Mucosa of gallbladder (tissue), 1 donor: ENCODE measurements at regions not wholly inside any gene's neighbourhood (a gene's known extent, or its start where the extent isn't known, plus 50 kb on each side); places are given as distances from the start of the nearest gene placed in this dataset.

Source experiments
- DNase-seq: peaks from one replicate; pipeline ENCODE4 v3.0.0-alpha.2; 2020; ENCODE audit warnings: low spot score
- donor health status: DM: no; HTN: no; CAD: no.

DNA sequence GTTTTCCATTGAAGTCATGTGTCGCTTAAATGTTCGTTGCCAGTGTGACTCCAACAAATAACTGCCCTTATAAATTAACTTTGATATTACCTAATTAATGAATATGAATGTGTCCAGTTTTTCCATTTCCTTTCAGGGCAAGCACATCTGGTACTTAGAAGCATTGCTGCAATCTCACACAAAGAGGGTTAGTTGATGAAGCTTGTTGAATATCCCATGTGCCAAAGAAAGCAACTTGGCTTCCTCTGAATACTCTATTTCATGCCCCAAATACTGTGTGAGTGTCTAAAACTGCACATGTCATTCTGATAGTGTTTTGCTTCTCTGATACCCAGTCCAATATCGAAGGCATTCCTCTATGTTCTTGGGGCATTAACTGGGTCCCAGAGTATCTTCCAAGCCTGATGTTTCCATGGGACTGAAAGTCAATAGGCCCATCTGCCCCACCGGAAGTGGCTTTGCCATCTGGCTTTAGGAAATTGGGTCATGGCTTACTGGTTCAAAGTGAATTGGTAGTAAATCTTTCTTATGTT is 75.8 kb upstream of the CNTN1 start:
- DNase-seq, result no peak

DNA sequence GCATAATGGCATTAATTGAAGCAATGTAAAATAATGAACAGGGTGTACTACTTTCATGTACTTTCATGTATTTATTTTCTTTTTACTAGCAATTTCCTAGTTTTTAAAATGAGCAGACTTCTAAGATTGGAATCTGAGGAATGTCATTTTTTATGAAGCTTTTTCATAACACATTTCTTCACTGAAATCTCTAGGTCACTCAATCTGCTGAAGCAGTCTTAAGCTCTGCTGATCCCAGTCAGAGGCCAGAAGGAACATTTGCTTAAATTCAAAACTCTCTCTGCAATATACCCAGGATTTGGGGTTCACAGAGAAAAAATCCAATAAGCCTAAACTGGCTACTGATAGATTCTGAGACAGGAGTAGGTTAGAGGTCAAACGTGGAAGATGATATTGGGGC is 73.6 kb upstream of the CNTN1 start:
- no peak for DNase-seq

DNA sequence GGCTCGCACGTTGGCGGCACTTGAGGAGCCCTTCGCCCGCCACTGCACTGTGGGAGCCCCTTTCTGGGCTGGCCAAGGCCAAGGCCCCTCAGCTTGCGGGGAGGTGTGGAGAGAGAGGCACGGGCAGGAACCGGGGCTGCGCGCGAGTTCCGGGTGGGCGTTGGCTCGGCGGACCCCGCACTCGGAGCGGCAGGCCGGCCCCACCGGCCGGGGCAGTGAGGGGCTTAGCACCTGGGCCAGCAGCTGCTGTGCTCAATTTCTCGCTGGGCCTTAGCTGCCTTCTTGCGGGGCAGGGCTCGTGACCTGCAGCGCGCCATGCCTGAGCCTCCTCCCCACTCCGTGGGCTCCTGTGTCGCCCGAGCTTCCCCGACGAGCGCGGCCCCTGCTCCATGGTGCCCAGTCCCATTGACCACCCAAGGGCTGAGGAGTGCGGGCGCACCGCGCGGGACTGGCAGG is 71.6 kb upstream of the CNTN1 start:
- DNase-seq, result no peak

DNA sequence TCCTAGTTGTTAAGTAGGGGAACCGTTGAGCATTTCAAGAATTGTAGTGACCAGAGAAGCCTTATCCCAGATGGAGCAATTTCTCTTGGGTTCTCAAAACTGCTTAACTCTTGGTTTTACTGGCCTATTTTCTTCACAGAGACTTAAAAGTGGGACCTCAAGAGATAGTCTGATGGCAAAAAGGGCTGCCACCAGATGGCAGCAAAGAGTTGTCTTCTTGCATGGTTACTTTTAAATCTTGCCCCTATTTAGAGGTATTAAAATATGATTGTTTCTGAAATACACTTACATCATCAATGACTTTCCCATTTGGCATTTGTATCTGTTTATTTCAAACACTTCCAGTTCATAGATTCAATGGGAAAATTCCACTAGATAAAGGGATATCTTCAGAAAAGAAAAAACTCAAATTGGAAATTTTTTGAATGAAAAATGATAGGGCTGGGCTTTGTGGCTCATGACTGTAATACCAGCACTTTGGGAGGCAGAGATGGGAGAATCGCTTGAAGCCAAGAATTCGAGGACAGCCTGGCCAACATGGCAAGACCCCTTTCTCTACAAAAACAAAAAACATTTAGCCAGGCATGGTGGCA is 69.9 kb upstream of the CNTN1 start:
- DNase-seq, result peak; percentile 67

DNA sequence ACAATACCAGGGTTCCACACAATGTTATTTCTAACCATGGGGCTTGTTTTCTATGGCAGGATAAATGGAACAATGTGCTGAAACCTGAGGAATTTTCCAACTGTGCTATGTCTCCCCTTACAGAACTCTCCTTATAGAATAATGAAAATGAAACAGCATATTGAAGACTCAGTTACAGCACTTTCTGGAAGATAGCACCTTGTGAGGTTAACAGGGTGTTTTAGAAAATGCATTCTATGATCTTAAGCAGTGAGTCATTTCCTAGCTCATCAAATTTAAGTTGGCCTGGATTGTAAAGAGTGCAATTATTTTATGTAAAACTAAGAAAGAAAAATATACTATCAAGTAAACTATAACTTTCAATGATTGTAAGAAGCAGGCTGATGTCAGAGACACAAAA is 60.1 kb upstream of the CNTN1 start:
- no peak for DNase-seq

DNA sequence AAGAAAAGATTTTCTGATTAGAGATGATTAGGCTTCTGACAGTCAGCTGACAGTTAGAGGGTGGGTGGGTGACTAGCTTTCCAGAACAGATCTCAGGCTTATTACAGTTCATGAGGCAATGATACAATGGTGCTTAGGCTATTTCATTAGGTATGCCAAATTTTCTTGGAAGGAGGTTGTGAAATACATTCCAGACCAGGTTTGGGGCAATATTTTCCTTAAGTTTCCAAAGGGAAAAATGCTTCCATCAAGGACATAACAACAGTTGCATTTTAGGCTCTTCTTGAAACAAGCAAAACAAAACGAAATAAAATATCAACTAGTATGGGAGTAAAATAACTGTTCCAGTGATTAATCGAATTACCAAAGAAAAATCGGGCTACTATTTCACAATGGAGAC is 59.3 kb upstream of the CNTN1 start:
- no peak for DNase-seq

DNA sequence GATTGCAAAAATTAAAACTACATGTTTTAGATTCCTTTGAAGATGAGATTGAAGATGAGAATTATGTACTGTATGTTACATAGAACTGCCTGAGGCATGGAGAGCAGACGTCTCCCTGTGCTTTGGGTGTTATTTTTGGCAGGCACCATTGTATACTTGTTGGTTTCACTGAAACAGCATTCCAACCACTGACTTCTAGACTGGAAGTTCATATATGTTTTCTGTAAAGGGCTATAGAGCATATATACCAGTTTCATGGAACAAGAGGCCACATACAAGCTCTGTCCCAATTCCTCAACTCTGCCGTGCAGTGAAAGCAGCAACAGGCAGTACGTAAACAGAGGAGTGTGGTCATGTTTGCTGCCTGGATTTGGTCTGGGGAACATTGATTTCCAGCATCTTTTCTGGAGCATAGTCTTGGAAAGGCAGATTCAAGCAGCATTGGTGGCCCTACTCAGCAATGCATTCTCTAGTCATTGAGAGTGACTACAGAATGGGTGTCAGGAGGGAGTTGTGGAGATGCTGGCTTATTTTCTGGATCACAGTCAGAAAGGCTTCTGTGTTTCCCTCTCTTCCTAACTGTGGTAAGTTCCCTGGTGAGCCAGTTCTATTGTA is 57.6 kb upstream of the CNTN1 start:
- DNase-seq, result no peak

DNA sequence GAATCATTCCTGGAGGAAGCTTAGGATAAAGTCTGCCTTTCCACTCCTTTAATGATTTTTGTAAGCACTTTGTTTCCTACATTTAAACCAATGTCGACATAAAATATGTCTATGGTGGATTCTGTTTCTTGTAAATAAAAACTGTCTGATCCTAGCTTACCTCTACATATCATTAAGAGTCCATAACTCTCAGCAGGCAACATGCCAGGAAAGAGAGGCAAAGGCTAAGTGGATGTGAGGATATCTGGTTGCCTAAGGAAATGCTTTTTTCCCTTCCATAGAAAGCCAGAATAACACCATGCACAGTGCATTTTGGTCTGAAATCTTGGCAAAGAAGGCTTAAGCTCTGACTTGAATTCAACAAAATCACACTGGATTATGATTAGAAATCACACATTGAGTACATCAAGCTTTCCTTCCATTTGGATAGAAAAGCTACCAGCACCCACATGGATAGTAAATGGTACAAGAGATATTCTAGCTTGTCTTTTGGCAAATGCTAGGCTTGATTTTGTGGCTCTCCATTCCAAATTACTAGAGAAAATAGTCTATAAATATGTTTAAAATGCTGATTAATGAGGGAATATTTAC is 57.0 kb upstream of the CNTN1 start:
- DNase-seq, result no peak
